Endodermal cell (in vitro differentiated cells): ENCODE measurements at regions not wholly inside any gene's neighbourhood (a gene's known extent, or its start where the extent isn't known, plus 50 kb on each side); places are given as distances from the start of the nearest gene placed in this dataset.

Experiments used
- DNase-seq: peaks from one replicate; pipeline ENCODE4 v3.0.0-alpha.2; 2017
- H3K27ac ChIP-seq: 2 replicates; pipeline ENCODE4 v1.5.1; 2013; ENCODE audit warnings: mild to moderate bottlenecking, low read depth, low read length, moderate library complexity
- H3K27me3 ChIP-seq: 2 replicates; pipeline ENCODE4 v1.6.1; 2013; ENCODE audit warnings: mild to moderate bottlenecking, low read length, moderate library complexity; ENCODE audit not compliant: insufficient read depth, control insufficient read depth, poor library complexity, severe bottlenecking
- H3K36me3 ChIP-seq: 2 replicates; pipeline ENCODE4 v1.7.0; 2013; ENCODE audit warnings: mild to moderate bottlenecking, low read length, moderate library complexity; ENCODE audit not compliant: control insufficient read depth, insufficient read depth
- H3K4me1 ChIP-seq: one replicate; pipeline ENCODE4 v1.7.0; 2013; ENCODE audit warnings: low read length; ENCODE audit not compliant: control insufficient read depth, insufficient read depth
- H3K4me3 ChIP-seq: 2 replicates; pipeline ENCODE4 v1.5.1; 2013; ENCODE audit warnings: mild to moderate bottlenecking, low read length, moderate library complexity
- H3K9ac ChIP-seq: 2 replicates; pipeline ENCODE4 v1.6.1; 2013; ENCODE audit warnings: mild to moderate bottlenecking, low read length, moderate library complexity; ENCODE audit not compliant: poor library complexity, severe bottlenecking; ENCODE audit errors: extremely low read depth
- H3K9me3 ChIP-seq: 2 replicates; pipeline ENCODE4 v1.6.1; 2013; ENCODE audit warnings: mild to moderate bottlenecking, low read length, moderate library complexity; ENCODE audit not compliant: control insufficient read depth
- H3K27ac Mint-ChIP-seq: 2 replicates; pipeline ENCODE4 v1.8.0; 2020; ENCODE audit warnings: mixed read lengths
- H3K27me3 Mint-ChIP-seq: 2 replicates; pipeline ENCODE4 v1.8.0; 2021; ENCODE audit warnings: mild to moderate bottlenecking, mixed read lengths; ENCODE audit not compliant: insufficient read depth
- H3K36me3 Mint-ChIP-seq: 2 replicates; pipeline ENCODE4 v1.8.0; 2020; ENCODE audit warnings: low read depth, mixed read lengths
- H3K4me1 Mint-ChIP-seq: 2 replicates; pipeline ENCODE4 v1.8.0; 2020; ENCODE audit warnings: mixed read lengths
- H3K4me3 Mint-ChIP-seq: 2 replicates; pipeline ENCODE4 v1.8.0; 2020; ENCODE audit warnings: mild to moderate bottlenecking, moderate library complexity, mixed read lengths
- H3K9me3 Mint-ChIP-seq: 2 replicates; pipeline ENCODE4 v1.8.0; 2020; ENCODE audit warnings: mild to moderate bottlenecking, mixed read lengths
- CTCF ChIP-seq: fragments of 200-600 bp; sonication (generic); conservative IDR thresholded peaks from 2 replicates; pipeline ENCODE4 v1.5.0; 2021; ENCODE audit warnings: antibody characterized with exemption, mild to moderate bottlenecking
- WGBS, 2 experiments: methylation state at CpG; one replicate each; pipeline versions ENCODE4 v1.1.5 to v1.1.7; 2013; ENCODE audit warnings: missing lambda C conversion rate in 2 of 2, mixed read lengths in 1 of 2; ENCODE audit not compliant: insufficient coverage in 1 of 2, insufficient read length in 1 of 2; 5-methylcytosine and 5-hydroxymethylcytosine counted together

- no peaks in the 10 kb centered on the region for H3K9me3 Mint-ChIP-seq
- Histone ChIP-seq H3K4me1 (no peaks in the 10 kb centered on the region), H3K4me3 (no peak overlapping the region), H3K27me3 (no peaks in the 10 kb centered on the region), H3K27ac (no peak overlapping the region), H3K36me3 (no peaks in the 10 kb centered on the region), H3K9me3 (no peaks in the 10 kb centered on the region), H3K9ac (no peak overlapping the region)
- no peak for TF ChIP-seq CTCF
- no peaks in the 10 kb centered on the region for H3K36me3 Mint-ChIP-seq
- H3K4me1 Mint-ChIP-seq = peaks cover 16% of the 10 kb centered on the region
- DNase-seq = no peak
- no peak overlapping the region for H3K4me3 Mint-ChIP-seq
- H3K27me3 Mint-ChIP-seq = no peaks in the 10 kb centered on the region
- 89 to 94% methylated on average over 7 to 11 of the region's 11 CpGs for WGBS, 2 experiments
- H3K27ac Mint-ChIP-seq = peak overlapping the region; percentile 38
Measured at GRCh38 chr10:128576943-128577670, 450.9 kb upstream of the MKI67 start.

GRCh38 chr10:128577958-128578750 lies 451.9 kb upstream of the MKI67 start:
- Mint-ChIP-seq H3K9me3 (no peaks in the 10 kb centered on the region), H3K27me3 (no peaks in the 10 kb centered on the region), H3K4me3 (no peak overlapping the region), H3K4me1 (peaks cover 16% of the 10 kb centered on the region), H3K27ac (no peak overlapping the region), H3K36me3 (no peaks in the 10 kb centered on the region)
- TF ChIP-seq CTCF = no peak
- Histone ChIP-seq H3K27ac (no peak overlapping the region), H3K9me3 (no peaks in the 10 kb centered on the region), H3K36me3 (no peaks in the 10 kb centered on the region), H3K9ac (no peak overlapping the region), H3K4me1 (no peaks in the 10 kb centered on the region), H3K4me3 (no peak overlapping the region), H3K27me3 (no peaks in the 10 kb centered on the region)
- 87 to 96% methylated on average over 9 to 12 of the region's 13 CpGs for WGBS, 2 experiments
- no peak for DNase-seq

- Histone ChIP-seq H3K36me3 (no peaks in the 10 kb centered on the region), H3K4me1 (no peaks in the 10 kb centered on the region), H3K9ac (no peak overlapping the region), H3K4me3 (no peak overlapping the region), H3K27me3 (no peaks in the 10 kb centered on the region), H3K27ac (peak overlapping the region; percentile 2), H3K9me3 (no peaks in the 10 kb centered on the region)
- Mint-ChIP-seq H3K4me3 (no peak overlapping the region), H3K4me1 (peaks cover 16% of the 10 kb centered on the region), H3K36me3 (no peaks in the 10 kb centered on the region), H3K27me3 (no peaks in the 10 kb centered on the region), H3K9me3 (no peaks in the 10 kb centered on the region), H3K27ac (no peak overlapping the region)
- no peak for DNase-seq
- no peak for TF ChIP-seq CTCF
- 89 to 95% methylated on average over 4 to 5 of the region's 5 CpGs for WGBS, 2 experiments
Measured at GRCh38 chr10:128578766-128579165, 452.5 kb upstream of the MKI67 start.
